GM21737 (cell line): ENCODE measurements at regions not wholly inside any gene's neighbourhood (a gene's known extent, or its start where the extent isn't known, plus 50 kb on each side); places are given as distances from the start of the nearest gene placed in this dataset.
"Not testable (repeated sequence)": the region's sequence is repeated elsewhere in the genome, so short reads cannot be mapped to it uniquely, and the experiment has no call there.

Experiments
- ATAC-seq: cut with Tn5 transposase; IDR thresholded peaks from one replicate; pipeline ENCODE4 v1.9.1; 2021; ENCODE audit warnings: mild to moderate bottlenecking, moderate library complexity; ENCODE audit not compliant: unreplicated experiment

GRCh38 chr3:55297706-55298105 lies 189.4 kb downstream of the WNT5A start:
- ATAC-seq = no peak

DNA sequence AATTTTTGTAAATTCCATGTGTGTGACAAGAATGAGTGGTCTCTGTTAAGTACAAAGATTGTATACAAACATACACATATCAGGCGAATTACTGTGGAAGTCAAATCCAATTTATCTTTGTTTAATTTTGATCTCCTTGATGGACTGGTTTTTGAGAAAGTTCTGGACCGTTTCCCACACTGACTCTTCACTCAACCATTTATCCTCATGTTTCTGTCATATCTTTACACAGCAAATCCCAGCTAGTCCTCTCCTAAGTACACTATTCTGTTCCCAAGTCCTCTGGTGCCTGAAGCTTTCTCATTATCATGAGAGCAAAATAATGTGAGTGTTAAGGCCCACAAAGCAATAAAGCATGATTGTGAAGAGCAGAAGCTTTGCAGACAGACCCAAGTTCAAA lies 189.9 kb downstream of the WNT5A start:
- no peak for ATAC-seq

- ATAC-seq = no peak
Observed at GRCh38 chr3:55296791-55297190, 190.3 kb downstream of the WNT5A start.

DNA sequence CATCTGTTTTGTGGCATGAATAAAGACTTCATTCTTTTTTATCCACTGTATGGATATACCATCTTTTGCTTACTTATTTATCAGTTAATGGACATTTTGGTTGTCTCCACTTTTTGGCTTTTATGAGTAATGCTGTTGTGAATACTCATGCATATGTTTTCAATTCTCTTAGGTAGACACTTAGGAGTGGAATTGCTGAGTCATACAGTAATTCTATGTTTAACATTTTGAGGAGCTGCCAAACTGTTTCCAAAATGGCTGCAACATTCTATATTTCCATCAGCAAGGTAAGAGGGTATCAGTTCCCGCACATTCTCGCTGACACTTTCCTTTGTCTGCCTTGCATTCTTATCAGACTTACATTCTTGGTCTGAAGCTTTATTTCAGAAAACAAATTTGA lies 191.1 kb downstream of the WNT5A start:
- ATAC-seq = no peak

DNA sequence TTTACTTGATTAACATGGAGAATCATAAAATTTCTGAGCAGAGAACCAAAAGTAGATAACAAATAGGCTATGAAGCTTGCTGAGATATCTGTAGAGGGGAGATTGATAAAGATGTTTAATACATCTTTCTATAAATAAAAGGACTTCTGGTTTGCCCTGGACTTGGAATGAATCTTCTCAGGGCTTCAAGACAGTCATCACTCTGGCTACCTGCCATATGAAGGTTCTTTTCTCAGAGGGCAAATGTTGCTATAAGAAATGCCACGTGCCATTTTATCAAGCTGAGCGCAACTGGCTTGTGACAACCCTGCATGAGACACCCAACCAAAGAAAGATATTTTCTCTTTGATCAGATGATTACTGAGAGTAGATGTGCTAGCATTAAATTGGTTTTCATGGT lies 192.5 kb downstream of the WNT5A start:
- ATAC-seq = no peak

- no peak for ATAC-seq
Observed at GRCh38 chr3:55292360-55292759, 194.7 kb downstream of the WNT5A start.

- no peak for ATAC-seq
Observed at GRCh38 chr3:55288657-55289056, 198.4 kb downstream of the WNT5A start.

DNA sequence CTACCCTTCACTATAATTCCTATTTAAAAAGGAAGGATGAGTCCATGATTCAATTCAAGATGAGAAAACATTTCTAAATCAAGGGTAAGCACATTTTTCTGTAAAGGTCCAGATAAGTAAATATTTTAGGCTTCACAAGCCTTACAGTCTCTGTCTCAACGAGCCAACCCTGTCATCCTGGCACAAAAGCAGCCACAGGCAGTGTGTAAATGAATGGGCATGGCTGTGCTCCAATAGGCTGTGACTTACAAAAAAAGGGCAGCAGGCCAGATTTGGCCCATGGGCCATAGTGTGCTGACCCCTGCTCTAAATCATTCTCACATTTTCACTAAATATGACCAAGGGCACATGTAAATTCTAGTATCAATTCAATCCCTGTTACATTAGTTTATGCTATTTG lies 200.4 kb downstream of the WNT5A start:
- no peak for ATAC-seq

- ATAC-seq = no peak
Observed at GRCh38 chr3:55285156-55285555, 201.9 kb downstream of the WNT5A start.

DNA sequence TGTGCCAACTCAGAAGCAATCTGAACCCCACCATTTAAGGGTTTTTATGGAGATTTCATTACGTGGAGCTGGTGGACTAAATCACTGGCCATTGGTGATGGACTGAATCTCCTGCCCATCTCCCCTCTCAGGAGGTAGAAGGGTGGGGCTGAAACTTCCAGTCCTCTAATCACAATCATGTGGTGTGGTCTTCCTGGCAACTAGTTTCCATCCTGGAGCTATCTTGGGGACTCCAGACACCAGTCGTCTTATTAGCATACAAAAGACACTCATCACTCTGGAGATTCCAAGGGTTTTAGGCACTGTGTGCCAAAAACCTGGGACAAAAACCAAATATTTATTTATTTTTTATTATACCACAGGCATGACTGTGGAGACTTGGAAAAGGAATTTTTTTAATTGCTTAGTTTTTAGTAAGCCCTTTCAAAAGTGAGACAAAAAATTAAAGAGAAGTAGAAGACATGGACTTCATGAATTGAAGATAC lies 203.6 kb downstream of the WNT5A start:
- no peak for ATAC-seq

- ATAC-seq = no peak
Observed at GRCh38 chr3:55282994-55283393, 204.1 kb downstream of the WNT5A start.

DNA sequence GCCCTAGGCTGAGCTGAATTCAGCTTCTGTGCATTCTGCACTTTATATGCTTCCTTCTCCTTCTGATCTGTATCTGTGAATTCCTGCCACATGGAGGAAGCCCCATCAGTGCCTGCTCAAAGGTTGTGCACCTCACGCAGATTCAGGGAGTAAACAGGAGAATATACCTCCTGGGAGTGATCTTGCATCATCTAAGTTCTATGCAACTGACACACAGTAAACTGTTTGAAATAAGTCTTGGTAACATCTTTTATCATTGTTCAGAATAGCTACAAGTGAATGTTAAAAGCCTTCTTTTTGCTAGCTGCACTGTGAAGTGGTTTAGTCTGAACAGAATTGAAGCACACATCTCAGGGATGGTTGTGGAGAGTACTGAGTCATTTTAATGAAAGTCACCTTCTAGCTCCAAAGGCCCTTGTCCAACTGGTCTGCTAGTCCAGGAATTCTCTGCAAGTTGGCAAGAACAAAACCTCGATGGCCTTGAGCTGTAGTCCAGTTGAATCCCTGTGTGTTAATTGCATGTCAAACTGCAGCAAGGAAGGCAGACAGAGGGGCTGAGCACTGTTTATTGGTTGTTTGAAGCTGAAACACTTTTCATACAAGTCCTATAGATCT lies 215.0 kb downstream of the WNT5A start:
- ATAC-seq = no peak

GRCh38 chr3:55271549-55271948 lies 215.6 kb downstream of the WNT5A start:
- ATAC-seq = no peak

- ATAC-seq = no peak
Observed at GRCh38 chr3:55270976-55271375, 216.1 kb downstream of the WNT5A start.

- no peak for ATAC-seq
Observed at GRCh38 chr3:55269636-55270035, 217.5 kb downstream of the WNT5A start.

GRCh38 chr3:55269096-55269495 lies 218.0 kb downstream of the WNT5A start:
- ATAC-seq = no peak

- ATAC-seq = no peak
Observed at GRCh38 chr3:55267206-55267930, 219.7 kb downstream of the WNT5A start.

DNA sequence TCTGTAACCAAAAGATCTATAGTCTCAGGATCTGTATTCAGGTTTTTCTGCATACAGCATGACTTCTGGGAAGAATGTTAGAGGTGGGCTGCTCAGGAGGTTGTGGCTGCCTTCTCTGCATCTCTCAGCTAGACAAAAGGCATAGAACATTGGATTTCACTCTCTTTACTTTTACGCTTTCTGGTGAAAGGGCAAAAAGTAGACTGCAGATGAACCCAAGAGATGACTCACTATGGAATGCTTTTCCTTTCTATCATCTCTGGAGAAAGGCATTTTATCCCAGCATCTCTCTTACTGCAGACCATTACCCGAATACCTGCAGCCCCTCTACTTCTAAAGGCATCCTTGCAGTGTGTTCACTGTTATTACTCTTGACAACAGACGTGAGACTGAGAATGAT lies 222.2 kb downstream of the WNT5A start:
- no peak for ATAC-seq

GRCh38 chr3:55252921-55253320 lies 234.2 kb downstream of the WNT5A start:
- ATAC-seq = no peak

GRCh38 chr3:55249156-55249555 lies 237.9 kb downstream of the WNT5A start:
- not testable (repeated sequence) for ATAC-seq

DNA sequence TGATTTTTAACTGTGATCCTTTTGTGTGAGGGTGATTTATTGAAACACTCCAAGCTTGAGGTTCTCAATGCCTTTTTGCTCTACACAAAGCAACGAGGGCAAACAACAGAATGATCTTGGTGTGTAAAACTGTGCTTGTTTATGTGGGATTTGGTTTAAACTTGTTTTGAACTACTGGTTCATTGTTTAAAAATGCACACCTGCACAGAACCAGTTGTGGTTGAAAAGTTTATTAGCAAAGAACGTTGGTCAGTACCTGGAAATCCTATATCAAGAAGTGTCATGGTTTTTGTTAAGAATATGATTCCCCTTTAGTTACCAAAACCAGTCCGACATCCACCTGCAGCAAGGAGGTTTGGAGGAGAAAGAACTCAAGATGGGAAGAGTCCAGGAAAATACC lies 239.4 kb downstream of the WNT5A start:
- no peak for ATAC-seq

- ATAC-seq = no peak
Observed at GRCh38 chr3:55246033-55246432, 241.1 kb downstream of the WNT5A start.

DNA sequence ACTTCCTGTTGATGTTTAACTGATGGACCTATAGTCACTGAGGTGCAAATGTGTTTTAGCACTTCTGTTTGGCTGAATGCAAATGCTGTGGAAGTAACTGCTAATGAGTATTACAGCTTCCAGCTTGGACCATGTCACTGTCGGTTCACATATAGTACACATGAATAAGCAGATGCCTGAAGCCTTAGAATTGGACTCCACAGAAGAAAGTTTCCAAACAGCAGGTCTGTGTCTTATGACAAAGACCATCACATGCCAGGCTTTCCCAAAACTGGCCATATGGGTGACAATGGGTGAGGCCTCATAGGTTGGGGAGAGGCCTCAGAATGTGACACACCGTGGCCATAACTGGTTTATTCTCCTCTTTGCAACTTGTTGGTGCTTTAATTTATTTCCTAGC lies 241.8 kb downstream of the WNT5A start:
- ATAC-seq = no peak
